SK-MEL-5 (cell line): ENCODE measurements at regions not wholly inside any gene's neighbourhood (a gene's known extent, or its start where the extent isn't known, plus 50 kb on each side); places are given as distances from the start of the nearest gene placed in this dataset.

Source experiments
- DNase-seq: peaks from one replicate; pipeline ENCODE4 v3.0.0-alpha.2; 2016; ENCODE audit warnings: low read depth, low spot score
- in situ Hi-C: cut with HindIII; loops from 2 replicates; pipeline ENCODE4 v1.10.0; 2016; ENCODE audit warnings: low sequenced_read_pairs, high pct_unique_total_duplicates, low pct_unique_long_range_greater_than_20kb

- in situ Hi-C loops, result no loop called here
- DNase-seq, result peak; percentile 75
These were observed 105.8 kb downstream of the SPTSSA start for GRCh38 chr14:34356264-34356654.

DNA sequence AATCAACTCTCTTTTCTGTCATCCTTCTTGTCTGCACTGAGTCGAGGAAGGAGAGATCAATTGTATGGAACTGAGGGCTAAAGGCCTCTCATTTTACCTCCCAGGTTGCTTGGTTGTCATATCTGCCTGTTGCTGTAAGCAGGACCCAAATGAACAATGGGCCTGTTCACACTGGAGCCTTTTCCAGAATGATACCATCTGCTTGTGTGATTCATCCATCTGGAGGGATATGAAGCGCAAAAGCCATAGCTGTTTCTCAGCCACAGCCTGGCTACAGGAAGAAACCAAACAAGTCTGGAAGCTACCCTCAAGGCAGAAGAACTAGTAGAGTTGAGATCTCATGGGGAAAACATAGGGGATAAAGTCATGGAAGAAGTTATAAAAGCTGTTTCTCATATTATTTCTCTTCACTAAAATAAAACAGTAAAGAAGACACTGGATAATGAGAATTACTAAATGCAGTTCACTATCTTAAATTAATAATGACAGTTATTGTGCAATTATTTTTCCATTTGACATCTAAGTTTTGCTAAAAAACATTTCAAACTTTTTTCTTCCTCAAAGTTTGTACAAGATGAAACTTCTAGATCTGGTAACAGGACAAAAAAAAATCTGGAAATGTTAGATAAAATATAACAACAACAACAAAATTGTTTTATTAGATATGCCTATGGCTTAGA is 106.3 kb downstream of the SPTSSA start:
- DNase-seq, result peak; percentile 93

DNA sequence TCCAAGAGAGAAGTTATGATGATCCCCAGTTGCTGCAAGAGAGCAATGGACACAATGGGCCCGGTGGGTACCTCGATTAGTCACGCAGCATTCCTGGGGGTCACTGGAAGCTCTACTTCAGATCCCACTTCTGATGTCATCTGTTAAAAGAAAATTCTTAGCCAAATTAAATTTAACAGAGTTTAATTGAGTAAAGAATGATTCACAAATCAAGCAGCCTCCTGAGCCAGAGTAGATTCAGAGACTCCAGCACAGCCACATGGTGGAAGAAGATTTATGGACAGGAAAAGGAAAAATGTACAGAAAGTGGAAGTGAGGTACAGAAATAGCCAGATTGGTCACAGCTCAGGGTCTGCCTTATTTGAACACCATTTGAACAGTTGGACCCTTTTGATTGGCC is 107.5 kb downstream of the SPTSSA start:
- DNase-seq, result peak; percentile 25
- in situ Hi-C loops, result no loop called here

More for the DNA sequence above, 106.3 kb downstream of the SPTSSA start:
- in situ Hi-C loops, result no loop called here

GRCh38 chr14:34350903-34351302 is 111.1 kb downstream of the SPTSSA start:
- in situ Hi-C loops, result no loop called here
- DNase-seq, result no peak

DNA sequence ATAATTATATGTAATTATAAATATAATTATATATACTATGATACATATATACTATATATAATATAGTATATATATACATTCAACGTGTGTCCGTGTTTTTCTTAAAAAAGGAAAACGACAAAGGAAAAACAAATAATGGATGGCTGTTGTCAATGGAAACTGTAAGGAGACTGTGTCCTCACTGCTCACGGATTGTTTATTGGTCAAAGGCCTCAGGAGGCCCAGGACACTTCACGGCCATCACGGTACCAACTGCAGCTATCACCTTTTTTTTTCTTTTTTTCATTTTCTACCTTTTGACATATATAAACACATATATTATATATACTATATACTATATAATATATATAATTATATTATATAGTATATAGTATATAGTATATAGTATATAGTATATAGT is 113.4 kb downstream of the SPTSSA start:
- DNase-seq, result no peak
- in situ Hi-C loops, result no loop called here

- in situ Hi-C loops, result no loop called here
- DNase-seq, result peak; percentile 22
These were observed 114.4 kb downstream of the SPTSSA start for GRCh38 chr14:34347683-34348082.

DNA sequence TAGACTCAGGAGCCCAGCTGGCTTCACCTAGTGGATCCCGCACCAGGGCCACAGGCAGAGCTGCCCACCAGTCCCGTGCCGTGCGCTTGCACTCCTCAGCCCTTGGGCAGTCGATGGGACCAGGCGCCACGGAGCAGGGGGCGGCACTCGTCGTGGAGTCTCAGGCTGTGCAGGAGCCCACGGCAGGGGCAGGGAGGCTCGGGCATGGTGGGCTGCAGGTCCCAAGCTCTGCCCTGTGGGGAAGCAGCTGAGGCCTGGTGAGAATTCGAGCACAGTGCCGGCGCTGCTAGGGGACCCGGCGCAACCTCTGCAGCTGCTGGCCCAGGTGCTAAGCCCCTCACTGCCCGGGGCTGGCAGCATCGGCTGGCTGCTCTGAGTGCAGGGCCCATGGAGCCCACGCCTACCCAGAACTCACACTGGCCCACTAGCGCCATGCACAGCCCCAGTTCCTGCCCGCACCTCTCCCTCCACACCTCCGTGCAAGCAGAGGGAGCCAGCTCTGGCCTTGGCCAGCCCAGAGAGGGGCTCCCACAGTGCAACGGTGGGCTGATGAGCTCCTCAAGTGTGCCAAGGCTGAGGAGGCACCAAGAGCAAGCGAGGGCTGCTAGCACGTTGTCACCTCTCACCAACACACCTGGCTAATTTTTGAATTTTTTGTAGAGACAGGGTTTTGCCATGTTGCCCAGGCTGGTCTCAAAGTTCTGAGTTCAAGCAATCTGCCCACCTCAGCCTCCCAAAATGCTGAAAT is 116.1 kb downstream of the SPTSSA start:
- DNase-seq, result no peak
- in situ Hi-C loops, result no loop called here

GRCh38 chr14:34344318-34344717 is 117.7 kb downstream of the SPTSSA start:
- no peak for DNase-seq
- in situ Hi-C loops, result no loop called here

DNA sequence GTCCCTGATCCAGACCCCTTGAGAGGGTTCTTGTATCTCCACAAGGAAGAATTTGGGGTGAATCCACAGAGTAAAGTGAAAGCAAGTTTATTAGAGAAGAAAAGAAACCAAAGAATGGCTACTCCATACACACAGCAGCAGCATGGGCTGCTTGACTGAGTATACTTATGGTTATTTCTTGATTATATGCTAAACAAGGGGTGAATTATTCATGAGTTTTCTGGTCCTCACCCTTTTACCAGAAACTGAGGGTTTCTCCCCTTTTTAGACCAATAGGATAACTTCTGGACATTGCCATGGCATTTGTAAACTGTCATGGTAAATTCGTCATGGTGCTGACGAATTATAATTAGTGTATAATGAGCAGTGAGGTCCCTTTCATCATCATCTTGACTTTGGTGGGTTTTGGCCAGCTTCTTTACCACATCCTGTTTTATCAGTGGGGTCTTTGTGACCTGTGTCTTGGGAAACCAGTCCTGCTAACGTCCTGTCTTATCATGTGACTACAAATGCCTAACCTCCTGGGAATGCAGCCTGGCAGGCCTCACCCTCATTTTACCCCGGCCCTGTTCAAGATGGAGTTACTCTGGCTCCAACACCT is 121.9 kb downstream of the SPTSSA start:
- peak; percentile 90 for DNase-seq
- in situ Hi-C loops, result no loop called here

DNA sequence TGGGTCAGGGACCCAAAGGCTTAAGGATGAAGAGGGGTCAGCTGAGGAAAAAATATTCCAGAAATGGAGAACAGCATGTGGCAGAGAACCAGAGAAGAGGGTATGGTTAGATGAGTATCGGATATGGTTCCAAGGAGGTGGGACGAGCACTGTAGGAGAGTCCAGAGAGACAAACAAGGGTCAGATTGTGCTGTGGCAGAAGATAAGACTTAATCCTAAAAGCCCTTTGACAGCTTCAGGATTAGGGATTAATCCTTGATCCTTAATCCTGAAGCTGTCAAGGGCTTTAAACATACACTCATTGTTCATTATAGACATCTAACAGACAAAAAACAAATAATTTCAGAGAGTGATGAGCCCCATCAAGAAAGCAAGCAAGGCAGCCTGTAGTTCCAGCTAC is 124.0 kb downstream of the SPTSSA start:
- in situ Hi-C loops, result no loop called here

GRCh38 chr14:34336501-34336900 is 125.5 kb downstream of the SPTSSA start:
- no peak for DNase-seq
- in situ Hi-C loops, result no loop called here

More for the DNA sequence above, 124.0 kb downstream of the SPTSSA start:
- DNase-seq, result no peak

GRCh38 chr14:34335968-34336367 is 126.1 kb downstream of the SPTSSA start:
- in situ Hi-C loops, result no loop called here
- no peak for DNase-seq

- peak; percentile 46 for DNase-seq
- in situ Hi-C loops, result no loop called here
These were observed 127.7 kb downstream of the SPTSSA start for GRCh38 chr14:34334329-34334728.

DNA sequence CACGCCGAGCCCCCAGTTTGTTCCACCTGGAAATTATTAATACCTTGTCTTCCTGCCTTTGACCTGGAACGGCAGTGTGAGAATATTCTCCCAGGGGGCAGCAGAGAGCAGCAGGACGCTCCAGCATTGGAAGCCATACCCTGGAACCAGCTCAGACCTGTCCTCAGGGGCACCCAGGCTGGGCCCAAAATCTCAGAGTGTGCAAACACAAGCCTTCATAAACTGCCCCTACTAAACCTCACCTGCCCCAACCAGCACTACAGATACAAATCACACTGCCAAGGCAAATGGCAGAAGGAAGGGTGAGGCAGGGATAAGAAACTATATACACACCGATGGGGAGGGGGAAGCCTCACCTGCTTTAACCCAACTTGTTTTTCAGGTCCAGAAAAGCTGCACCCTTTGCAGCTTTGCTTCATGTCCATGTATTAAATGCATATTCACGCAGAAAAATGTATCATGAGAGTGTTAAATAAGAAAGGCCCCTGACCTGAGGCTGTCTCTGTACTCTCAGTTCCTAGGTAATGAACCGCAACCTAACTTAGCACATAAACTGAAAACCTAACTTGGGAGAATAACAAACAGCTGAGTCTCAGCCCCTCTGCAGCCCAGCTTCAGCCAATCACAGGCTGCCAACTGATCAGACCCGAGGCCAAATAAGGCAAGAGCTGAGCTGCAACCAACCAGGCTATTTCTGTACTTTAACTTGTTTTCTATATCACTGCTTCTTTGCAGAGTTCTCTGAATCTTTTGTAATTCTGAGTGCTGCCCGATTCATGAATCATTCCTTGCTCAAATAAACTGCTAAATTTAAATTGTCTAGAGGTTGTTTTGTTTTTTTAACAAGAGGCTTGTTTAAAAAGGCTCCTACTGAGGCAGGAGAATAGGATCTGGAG is 130.1 kb downstream of the SPTSSA start:
- in situ Hi-C loops, result no loop called here
- peak; percentile 70 for DNase-seq

DNA sequence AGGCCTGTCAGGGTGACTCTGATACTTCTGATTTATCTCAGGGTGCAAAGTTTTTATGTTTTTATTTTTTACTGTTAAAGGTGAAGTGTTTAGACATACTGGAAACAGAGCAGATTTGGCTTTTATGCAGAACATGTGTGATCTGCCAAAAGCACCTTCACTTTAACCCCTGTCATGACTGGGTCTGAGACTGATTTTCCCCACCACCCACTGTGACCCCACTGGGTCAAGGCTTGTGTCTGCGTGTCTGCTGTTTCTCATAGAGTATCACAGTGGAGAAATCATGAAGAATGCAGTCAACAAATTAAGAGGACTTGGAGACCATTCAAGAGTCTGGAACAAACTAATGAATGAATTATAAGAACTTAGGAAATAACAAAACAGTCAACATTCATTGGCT is 131.2 kb downstream of the SPTSSA start:
- no peak for DNase-seq
- in situ Hi-C loops, result no loop called here

DNA sequence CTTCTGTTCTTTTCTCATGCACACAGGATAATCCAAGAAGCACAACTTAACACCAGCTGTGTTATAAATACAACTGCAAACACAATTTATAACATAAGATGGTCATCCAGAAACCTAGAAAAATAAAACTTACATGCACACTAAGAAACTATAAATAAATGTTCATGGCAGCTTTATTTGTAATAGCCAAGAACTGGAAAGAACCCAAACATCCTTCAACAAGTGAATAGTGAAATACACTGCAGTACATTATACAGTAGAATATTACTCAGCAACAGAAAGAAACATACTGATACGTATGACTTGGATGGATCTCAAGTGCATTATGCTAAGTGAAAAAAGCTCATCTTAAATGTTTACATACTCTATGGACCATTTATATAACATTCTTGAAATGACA is 132.7 kb downstream of the SPTSSA start:
- no peak for DNase-seq
- in situ Hi-C loops, result no loop called here

- DNase-seq, result no peak
- in situ Hi-C loops, result no loop called here
These were observed 133.9 kb downstream of the SPTSSA start for GRCh38 chr14:34328178-34328577.

GRCh38 chr14:34325493-34325892 is 136.5 kb downstream of the SPTSSA start:
- in situ Hi-C loops, result no loop called here

More at GRCh38 chr14:34325493-34325892, 136.5 kb downstream of the SPTSSA start:
- no peak for DNase-seq
